HepG2 (cell line): ENCODE measurements at regions not wholly inside any gene's neighbourhood (a gene's known extent, or its start where the extent isn't known, plus 50 kb on each side); places are given as distances from the start of the nearest gene placed in this dataset.

Experiments
- ATAC-seq: fragments of 200-7000 bp; cut with Tn5 transposase; 3 replicates; pipeline ENCODE4 v1.9.1; 2020; ENCODE audit warnings: mild to moderate bottlenecking, moderate library complexity
- BruUV-seq: library from RNA; stranded (reverse); fragments of 400-500 nt; replicated peaks from 2 replicates; lab custom pipeline; 2021; lab: Mats Ljungman, UMichigan
- CTCF ChIA-PET: fragments of 300-600 bp; formaldehyde crosslinking; extraction: SDS; loops from one replicate; lab custom pipeline; 2021; ENCODE audit warnings: low total read pairs, inconsistent platforms, low intra/inter-chr PET ratio; lab: Yijun Ruan, JAX
- POLR2A ChIA-PET: fragments of 350-600 bp; sonication (Branson Sonifier 250); formaldehyde crosslinking; loops from one replicate; lab custom pipeline; 2020; ENCODE audit warnings: antibody characterized with exemption, inconsistent platforms; lab: Yijun Ruan, JAX
- DNase-seq: peaks from one replicate; pipeline ENCODE4 v3.0.0-alpha.2; 2015; ENCODE audit warnings: low spot score
- FAIRE-seq: peaks from 3 replicates; lab custom pipeline; 2011; peaks lifted over from hg19 to GRCh38; lab: Jason Lieb, UNC
- H2AFZ ChIP-seq: one replicate; pipeline ENCODE4 v1.6.1; 2011; ENCODE audit warnings: low read length, inconsistent platforms
- H3K27ac ChIP-seq: fragments of 300-600 bp; 3 replicates; pipeline ENCODE4 v1.8.0; 2011; ENCODE audit warnings: mixed run types, mild to moderate bottlenecking, mixed read lengths, low read length, inconsistent platforms; ENCODE audit not compliant: insufficient read depth; ENCODE audit errors: extremely low read length
- H3K27me3 ChIP-seq, 2 experiments: fragments of 200-600 bp in 1 of 2; 2 replicates in 1 of 2; 3 replicates in 1 of 2; pipeline versions ENCODE4 v1.6.0 to v1.8.0; 2011; ENCODE audit warnings: low read length in 2 of 2, mild to moderate bottlenecking in 2 of 2, moderate library complexity in 2 of 2, inconsistent platforms in 1 of 2; ENCODE audit not compliant: insufficient read depth in 2 of 2, control insufficient read depth in 1 of 2
- H3K36me3 ChIP-seq, 2 experiments: fragments of 200-600 bp in 1 of 2; replicated peaks in 1 of 2; 2 replicates in 1 of 2; 3 replicates in 1 of 2; pipeline versions ENCODE4 v1.5.1 to v1.8.0; 2011; ENCODE audit warnings: low read length in 2 of 2, inconsistent platforms in 1 of 2; ENCODE audit not compliant: insufficient read depth in 2 of 2, control insufficient read depth in 1 of 2
- H3K4me1 ChIP-seq: 2 replicates; pipeline ENCODE4 v1.5.1; 2012; ENCODE audit warnings: low read length, inconsistent platforms; ENCODE audit not compliant: insufficient read depth
- H3K4me2 ChIP-seq: 2 replicates; pipeline ENCODE4 v1.6.0; 2011; ENCODE audit warnings: low read depth, low read length, inconsistent platforms
- H3K4me3 ChIP-seq, 3 experiments: fragments of 200-600 bp in 1 of 3; sonication (generic), shearing (Covaris generic) in 1 of 3; replicated peaks in 1 of 3; 2 replicates each; pipeline ENCODE4 v1.5.1; 2011 to 2016; ENCODE audit warnings: low read length in 3 of 3, inconsistent platforms in 2 of 3, low read depth in 2 of 3, mild to moderate bottlenecking in 2 of 3, control low read depth in 1 of 3, mixed read lengths in 1 of 3; ENCODE audit not compliant: insufficient read depth in 1 of 3
- H3K79me2 ChIP-seq: one replicate; pipeline ENCODE4 v1.6.1; 2011; ENCODE audit warnings: low read length, inconsistent platforms; ENCODE audit not compliant: insufficient read depth
- H3K9ac ChIP-seq: 2 replicates; pipeline ENCODE4 v1.6.0; 2011; ENCODE audit warnings: mild to moderate bottlenecking, low read depth, low read length, inconsistent platforms; ENCODE audit not compliant: insufficient read depth
- H3K9me3 ChIP-seq: 2 replicates; pipeline ENCODE4 v1.5.1; 2012; ENCODE audit warnings: mild to moderate bottlenecking, low read length
- H4K20me1 ChIP-seq: 2 replicates; pipeline ENCODE4 v1.6.0; 2011; ENCODE audit warnings: inconsistent platforms, mild to moderate bottlenecking, low read length, moderate library complexity; ENCODE audit not compliant: insufficient read depth
- FOSL1 ChIP-seq: sonication (generic); formaldehyde crosslinking; IDR thresholded peaks from 2 replicates; pipeline ENCODE4 v1.9.0; 2021; ENCODE audit warnings: missing genetic modification reagents, borderline replicate concordance
- HMGXB4 ChIP-seq, 2 experiments: sonication (generic) in 1 of 2; formaldehyde crosslinking in 1 of 2; IDR thresholded peaks; 2 replicates each; pipeline versions ENCODE4 v1.4.0 to v1.6.1; 2018 to 2020; ENCODE audit warnings: missing genetic modification reagents in 2 of 2, borderline replicate concordance in 1 of 2, low read depth in 1 of 2, mild to moderate bottlenecking in 1 of 2, missing biosample characterization in 1 of 2
- HNRNPK ChIP-seq: fragments of 200-400 bp; formaldehyde crosslinking; IDR thresholded peaks from 2 replicates; pipeline ENCODE4 v1.6.1; 2018; ENCODE audit warnings: low read length, low read depth, moderate library complexity, mild to moderate bottlenecking; ENCODE audit not compliant: poor library complexity, severe bottlenecking
- HOXA3 ChIP-seq: sonication (generic); formaldehyde crosslinking; IDR thresholded peaks from 2 replicates; pipeline ENCODE4 v1.5.0; 2020; ENCODE audit warnings: missing genetic modification reagents
- JUND ChIP-seq: sonication (generic); formaldehyde crosslinking; IDR thresholded peaks from 2 replicates; pipeline ENCODE4 v1.8.0; 2022; ENCODE audit warnings: mild to moderate bottlenecking, missing genetic modification reagents
- KLF9 ChIP-seq: IDR thresholded peaks from 2 replicates; pipeline ENCODE4 v1.6.1; 2016; ENCODE audit warnings: low read depth
- MED1 ChIP-seq: sonication (generic); formaldehyde crosslinking; IDR thresholded peaks from 2 replicates; pipeline ENCODE4 v1.4.0; 2020; ENCODE audit warnings: missing genetic modification reagents
- NFRKB ChIP-seq: fragments of 450-650 bp; IDR thresholded peaks from 2 replicates; pipeline ENCODE4 v1.6.1; 2017
- PAWR ChIP-seq: sonication (generic); formaldehyde crosslinking; IDR thresholded peaks from 2 replicates; pipeline ENCODE4 v1.4.0; 2020; ENCODE audit warnings: missing genetic modification reagents, mild to moderate bottlenecking, borderline replicate concordance
- POLR2A ChIP-seq, 2 experiments: IDR thresholded peaks; 2 replicates each; pipeline ENCODE4 v1.6.1; 2011; ENCODE audit warnings: low read depth in 2 of 2, low read length in 2 of 2, mild to moderate bottlenecking in 1 of 2, moderate library complexity in 1 of 2; ENCODE audit not compliant: insufficient read depth in 1 of 2
- PRDM4 ChIP-seq: sonication (generic); formaldehyde crosslinking; IDR thresholded peaks from 2 replicates; pipeline ENCODE4 v1.9.0; 2021; ENCODE audit warnings: missing genetic modification reagents, borderline replicate concordance
- THYN1 ChIP-seq: sonication (generic); formaldehyde crosslinking; IDR thresholded peaks from 2 replicates; pipeline ENCODE4 v1.8.1; 2023; ENCODE audit warnings: low read depth, mild to moderate bottlenecking, moderate library complexity, missing genetic modification reagents, borderline replicate concordance
- ZNF431 ChIP-seq: sonication (generic); formaldehyde crosslinking; IDR thresholded peaks from 2 replicates; pipeline ENCODE4 v1.9.0; 2022; ENCODE audit warnings: missing genetic modification reagents, low read depth, mild to moderate bottlenecking, borderline replicate concordance
- ZNF512 ChIP-seq: sonication (generic); formaldehyde crosslinking; IDR thresholded peaks from 2 replicates; pipeline ENCODE4 v1.4.0; 2020; ENCODE audit warnings: mild to moderate bottlenecking, missing genetic modification reagents
- ZNF513 ChIP-seq: sonication (generic); formaldehyde crosslinking; conservative IDR thresholded peaks from 2 replicates; pipeline ENCODE4 v1.5.0; 2020; ENCODE audit warnings: missing genetic modification reagents
- ZNF546 ChIP-seq: sonication (generic); formaldehyde crosslinking; conservative IDR thresholded peaks from 2 replicates; pipeline ENCODE4 v1.8.1; 2023; ENCODE audit warnings: mild to moderate bottlenecking, missing genetic modification reagents
- ZNF790 ChIP-seq: sonication (generic); formaldehyde crosslinking; IDR thresholded peaks from 2 replicates; pipeline ENCODE4 v1.8.0; 2022; ENCODE audit warnings: missing genetic modification reagents, mild to moderate bottlenecking, borderline replicate concordance
- WGBS: methylation state at CpG from one replicate; pipeline ENCODE4 v1.1.6; 2017; ENCODE audit warnings: low lambda C conversion rate; 5-methylcytosine and 5-hydroxymethylcytosine counted together
- in situ Hi-C: cut with HindIII; loops from 2 replicates; pipeline ENCODE4 v1.10.0; 2017; ENCODE audit warnings: low pct_unique_long_range_greater_than_20kb; ENCODE audit not compliant: extremely low pct_ligation_motif_present
- intact Hi-C: fragments of 100-400 bp; cut with micrococcal nuclease; formaldehyde crosslinking; loops from one replicate; pipeline ENCODE4 v1.10.0; 2022; ENCODE audit not compliant: unreplicated experiment

- Histone ChIP-seq H4K20me1 (no peaks in the 10 kb centered on the region), H3K79me2 (no peaks in the 10 kb centered on the region), H3K4me1 (no peaks in the 10 kb centered on the region), H3K4me2 (no peak overlapping the region), H3K9ac (no peak overlapping the region), H2AFZ (no peak overlapping the region), H3K27me3 (no peaks in the 10 kb centered on the region), H3K4me3 (no peak overlapping the region), H3K36me3 (no peaks in the 10 kb centered on the region), H3K9me3 (no peaks in the 10 kb centered on the region), H3K27ac (no peak overlapping the region)
- no peak for ATAC-seq
- ChIA-PET CTCF (no interaction called here), POLR2A (no interaction called here)
- BruUV-seq: no TSS peak
- WGBS: 22% methylated on average over 4 of the region's 4 CpGs
- DNase-seq: no peak
- in situ Hi-C loops (no loop called here), intact Hi-C loops (no loop called here)
- FAIRE-seq: no peak
- TF ChIP-seq POLR2A (IDR thresholded peaks at IDR 0.05; ENCODE audit: insufficient read depth in 1 of 2, low read depth in 2 of 2, low read length in 2 of 2): no peak
- TF ChIP-seq HOXA3 (CRISPR knock-in tag): no peak
- TF ChIP-seq NFRKB: no peak
- TF ChIP-seq ZNF512 (CRISPR knock-in tag): no peak
- no peak for TF ChIP-seq ZNF431 (CRISPR knock-in tag)
- no peak for TF ChIP-seq JUND (CRISPR knock-in tag)
- TF ChIP-seq HNRNPK: no peak
- no peak for TF ChIP-seq FOSL1
- no peak for TF ChIP-seq ZNF790
- TF ChIP-seq HMGXB4 (CRISPR knock-in tag; IDR thresholded peaks at IDR 0.05; ENCODE audit: borderline replicate concordance in 1 of 2, low read depth in 1 of 2): no peak
- TF ChIP-seq ZNF513 (CRISPR knock-in tag): no peak
- TF ChIP-seq THYN1 (CRISPR knock-in tag): no peak
- TF ChIP-seq ZNF546 (CRISPR knock-in tag): no peak
- no peak for TF ChIP-seq PRDM4 (CRISPR knock-in tag)
- no peak for TF ChIP-seq PAWR
- TF ChIP-seq MED1 (CRISPR knock-in tag): no peak
- no peak for TF ChIP-seq KLF9 (CRISPR knock-in tag)
These were observed 1230.6 kb upstream of the NUDT12 start for GRCh38 chr5:104793031-104793754.
